CD14-positive monocyte (primary cell): ENCODE measurements at regions not wholly inside any gene's neighbourhood (a gene's known extent, or its start where the extent isn't known, plus 50 kb on each side); places are given as distances from the start of the nearest gene placed in this dataset.

Experiments used
- DNase-seq, 3 donors: peaks; one replicate each; pipeline ENCODE4 v3.0.0-alpha.2; 2011 to 2022
- H2AFZ ChIP-seq: 2 replicates; pipeline ENCODE4 v1.6.0; 2012; ENCODE audit warnings: mild to moderate bottlenecking, low read depth, low read length, inconsistent platforms; ENCODE audit not compliant: insufficient read depth, poor library complexity, severe bottlenecking
- H3K27ac ChIP-seq, 2 donors: 1 replicate in 1 of 2; 2 replicates in 1 of 2; pipeline ENCODE4 v1.5.1; 2012 to 2013; ENCODE audit warnings: low read length in 2 of 2, control low read depth in 1 of 2, inconsistent platforms in 1 of 2, low read depth in 1 of 2, mild to moderate bottlenecking in 1 of 2
- H3K27me3 ChIP-seq, 2 donors: one replicate each; pipeline versions ENCODE4 v1.6.0 to v1.6.1; 2011 to 2013; ENCODE audit warnings: low read length in 2 of 2; ENCODE audit not compliant: control insufficient read depth in 2 of 2, insufficient read depth in 2 of 2
- H3K36me3 ChIP-seq, 2 donors: replicated peaks in 1 of 2; 1 replicate in 1 of 2; 2 replicates in 1 of 2; pipeline versions ENCODE4 v1.5.1 to v1.6.1; 2012 to 2013; ENCODE audit warnings: low read length in 2 of 2, control low read depth in 1 of 2, inconsistent platforms in 1 of 2, mild to moderate bottlenecking in 1 of 2; ENCODE audit not compliant: insufficient read depth in 2 of 2, control insufficient read depth in 1 of 2
- H3K4me1 ChIP-seq, 2 donors: 1 replicate in 1 of 2; 2 replicates in 1 of 2; pipeline versions ENCODE4 v1.5.1 to v1.6.1; 2012 to 2013; ENCODE audit warnings: low read length in 2 of 2, control low read depth in 1 of 2, inconsistent platforms in 1 of 2, mild to moderate bottlenecking in 1 of 2, moderate library complexity in 1 of 2; ENCODE audit not compliant: insufficient read depth in 2 of 2, control insufficient read depth in 1 of 2
- H3K4me2 ChIP-seq: replicated peaks from 2 replicates; pipeline ENCODE3; 2012; ENCODE audit warnings: low read length, moderate library complexity, mild to moderate bottlenecking; ENCODE audit not compliant: poor library complexity, severe bottlenecking; ENCODE audit errors: extremely low read depth
- H3K4me3 ChIP-seq, 3 experiments: fragments of 200-600 bp in 1 of 3; sonication (generic) in 1 of 3; replicated peaks in 1 of 3; 1 replicate in 2 of 3; 2 replicates in 1 of 3; pipeline ENCODE4 v1.5.1; 2011 to 2013; ENCODE audit warnings: low read length in 3 of 3, mild to moderate bottlenecking in 3 of 3, control low read depth in 2 of 3, low read depth in 2 of 3, inconsistent platforms in 1 of 3, moderate library complexity in 1 of 3
- H3K79me2 ChIP-seq: 2 replicates; pipeline ENCODE4 v1.6.0; 2012; ENCODE audit warnings: mild to moderate bottlenecking, control low read depth, inconsistent platforms, low read length, moderate library complexity; ENCODE audit not compliant: insufficient read depth
- H3K9ac ChIP-seq: 2 replicates; pipeline ENCODE4 v1.6.0; 2017; ENCODE audit warnings: low read length, mild to moderate bottlenecking; ENCODE audit not compliant: insufficient read depth, poor library complexity, severe bottlenecking
- H3K9me3 ChIP-seq, 2 donors: replicated peaks in 1 of 2; 1 replicate in 1 of 2; 2 replicates in 1 of 2; pipeline versions ENCODE4 v1.5.1 to v1.6.1; 2012 to 2013; ENCODE audit warnings: low read length in 2 of 2, control low read depth in 1 of 2; ENCODE audit not compliant: control insufficient read depth in 1 of 2, insufficient read depth in 1 of 2
- H4K20me1 ChIP-seq: 2 replicates; pipeline ENCODE4 v1.6.0; 2012; ENCODE audit warnings: mild to moderate bottlenecking, low read length, control low read depth, moderate library complexity; ENCODE audit not compliant: insufficient read depth
- H3K27ac Mint-ChIP-seq, 7 donors: one replicate each; pipeline ENCODE4 v1.8.0; 2020; ENCODE audit warnings: mild to moderate bottlenecking in 7 of 7, mixed read lengths in 7 of 7, moderate library complexity in 6 of 7, inconsistent platforms in 2 of 7
- H3K27me3 Mint-ChIP-seq, 3 donors: one replicate each; pipeline ENCODE4 v1.8.0; 2021 to 2022; ENCODE audit warnings: low read depth in 3 of 3, mild to moderate bottlenecking in 3 of 3, mixed read lengths in 3 of 3, moderate library complexity in 3 of 3, inconsistent platforms in 1 of 3
- H3K36me3 Mint-ChIP-seq, 2 donors: one replicate each; pipeline ENCODE4 v1.8.0; 2020; ENCODE audit warnings: mixed read lengths in 2 of 2, inconsistent platforms in 1 of 2, mild to moderate bottlenecking in 1 of 2
- H3K4me1 Mint-ChIP-seq: one replicate; pipeline ENCODE4 v1.8.0; 2020; ENCODE audit warnings: mild to moderate bottlenecking, mixed read lengths
- H3K4me3 Mint-ChIP-seq, 2 donors: one replicate each; pipeline ENCODE4 v1.8.0; 2020; ENCODE audit warnings: mild to moderate bottlenecking in 2 of 2, mixed read lengths in 2 of 2, moderate library complexity in 1 of 2
- H3K9me3 Mint-ChIP-seq, 7 donors: one replicate each; pipeline ENCODE4 v1.8.0; 2020 to 2022; ENCODE audit warnings: mixed read lengths in 7 of 7, mild to moderate bottlenecking in 6 of 7, moderate library complexity in 6 of 7, inconsistent platforms in 2 of 7
- CTCF ChIP-seq: fragments of 200-600 bp; IDR thresholded peaks from one replicate; pipeline ENCODE4 v1.8.0; 2022; ENCODE audit warnings: antibody characterized with exemption, mild to moderate bottlenecking
- WGBS: methylation state at CpG from one replicate; pipeline ENCODE4 v1.1.5; 2013; ENCODE audit warnings: missing lambda C conversion rate; ENCODE audit not compliant: insufficient coverage; 5-methylcytosine and 5-hydroxymethylcytosine counted together
- intact Hi-C, 2 donors: fragments of 100-400 bp; cut with micrococcal nuclease; formaldehyde crosslinking; loops; one replicate each; pipeline versions ENCODE4 v1.15.0 to v1.15.1; 2023

- Mint-ChIP-seq H3K9me3 (peaks cover 0 to 7% (median 2%) of the 10 kb centered on the region in 7 donors), H3K4me3 (no peak overlapping the region), H3K27me3 (no peaks in the 10 kb centered on the region), H3K4me1 (no peaks in the 10 kb centered on the region), H3K27ac (no peak overlapping the region), H3K36me3 (no peaks in the 10 kb centered on the region)
- no peak for DNase-seq
- Histone ChIP-seq H2AFZ (no peak overlapping the region), H3K4me1 (no peaks in the 10 kb centered on the region), H3K9ac (no peak overlapping the region), H3K4me2 (no peak overlapping the region), H3K79me2 (no peaks in the 10 kb centered on the region), H3K9me3 (no peaks in the 10 kb centered on the region), H3K27me3 (no peaks in the 10 kb centered on the region), H3K27ac (no peak overlapping the region), H3K36me3 (no peaks in the 10 kb centered on the region), H4K20me1 (no peaks in the 10 kb centered on the region), H3K4me3 (no peak overlapping the region)
- WGBS, result no CpG with 5 or more reads among the region's 3 CpGs
- intact Hi-C loops, result no loop called here
- no peak for TF ChIP-seq CTCF
Measured at GRCh38 chr18:66410692-66411091, 193.2 kb downstream of the CDH19 start.

- no peak overlapping the region for H2AFZ ChIP-seq
- no peaks in the 10 kb centered on the region for H4K20me1 ChIP-seq
- H3K9me3 ChIP-seq, result peaks cover under 1 to 11% of the 10 kb centered on the region in 2 donors
- H3K79me2 ChIP-seq, result no peaks in the 10 kb centered on the region
- no peak overlapping the region for H3K4me2 ChIP-seq
- H3K4me1 Mint-ChIP-seq, result no peaks in the 10 kb centered on the region
- H3K4me3 ChIP-seq, result no peak overlapping the region
- no peak overlapping the region for H3K27ac Mint-ChIP-seq
- intact Hi-C loops, result no loop called here
- H3K9ac ChIP-seq, result no peak overlapping the region
- DNase-seq, result no peak
- no peak overlapping the region for H3K4me3 Mint-ChIP-seq
- H3K27me3 ChIP-seq, result no peaks in the 10 kb centered on the region
- H3K4me1 ChIP-seq, result no peaks in the 10 kb centered on the region
- no peak for TF ChIP-seq CTCF
- no peak overlapping the region for H3K27ac ChIP-seq
- H3K27me3 Mint-ChIP-seq, result peaks cover 0 to 1% (median 0%) of the 10 kb centered on the region in 3 donors
- H3K9me3 Mint-ChIP-seq, result peaks cover 1 to 19% (median 8%) of the 10 kb centered on the region in 7 donors
- no peaks in the 10 kb centered on the region for H3K36me3 ChIP-seq
- no peaks in the 10 kb centered on the region for H3K36me3 Mint-ChIP-seq
- 98% methylated on average over 18 of the region's 30 CpGs for WGBS
Measured at GRCh38 chr18:66395671-66396218, 208.1 kb downstream of the CDH19 start.
